K562 (cell line): ENCODE measurements at regions not wholly inside any gene's neighbourhood (a gene's known extent, or its start where the extent isn't known, plus 50 kb on each side); places are given as distances from the start of the nearest gene placed in this dataset.

ENCODE experiments used
- MTF1 ChIP-seq: fragments of 250-450 bp; sonication (Bioruptor Pico); IDR thresholded peaks from 2 replicates; pipeline ENCODE4 v1.9.0; 2021; ENCODE audit warnings: moderate library complexity, mild to moderate bottlenecking, inconsistent platforms, borderline replicate concordance
- PHTF2 ChIP-seq: fragments of 250-450 bp; sonication (Bioruptor Pico); IDR thresholded peaks from 2 replicates; pipeline ENCODE4 v1.5.0; 2021; ENCODE audit warnings: mild to moderate bottlenecking
- SETDB1 ChIP-seq: IDR thresholded peaks from one replicate; pipeline ENCODE4 v1.6.1; 2012; ENCODE audit warnings: low read length, control low read depth, inconsistent platforms
- ZNF592 ChIP-seq: fragments of 450-650 bp; IDR thresholded peaks from 2 replicates; pipeline ENCODE4 v1.6.1; 2017; ENCODE audit warnings: antibody characterized with exemption, mild to moderate bottlenecking
- ZNF639 ChIP-seq, 2 experiments: fragments of 200-800 bp in 1 of 2; sonication (Bioruptor generic) in 1 of 2; sonication (generic) in 1 of 2; formaldehyde crosslinking in 1 of 2; IDR thresholded peaks in 1 of 2; conservative IDR thresholded peaks in 1 of 2; 2 replicates each; pipeline versions ENCODE4 v1.5.0 to v1.6.1; 2016 to 2020; ENCODE audit warnings: missing compliant biosample characterization in 1 of 2, missing genetic modification characterization in 1 of 2, missing genetic modification reagents in 1 of 2
- ZNF79 ChIP-seq: fragments of 250-450 bp; sonication (Bioruptor Pico); IDR thresholded peaks from 2 replicates; pipeline ENCODE4 v1.4.0; 2020; ENCODE audit warnings: low read depth, mild to moderate bottlenecking, moderate library complexity

- TF ChIP-seq ZNF592 (0 out of 2 replicates have a peak, but pooled peaks have one; percentile 30), PHTF2 (CRISPR knock-in tag) (no peak), ZNF639 (CRISPR knock-in tag; conservative IDR thresholded peaks at IDR 0.05 in 1 of 2, IDR thresholded peaks at IDR 0.05 in 1 of 2) (no peak; a peak in 1 of 4 replicates), ZNF79 (CRISPR knock-in tag) (no peak), MTF1 (CRISPR knock-in tag) (no peak), SETDB1 (no peak)
- TF ChIP-seq, all 486 proteins: peak for 9
These were observed 71.5 kb upstream of the DTNBP1 start (continued) for GRCh38 chr6:15734118-15734897.
